HEK293 (cell line): ENCODE measurements at regions not wholly inside any gene's neighbourhood (a gene's known extent, or its start where the extent isn't known, plus 50 kb on each side); places are given as distances from the start of the nearest gene placed in this dataset.
A peak's percentile ranks its signal among the peaks of the same experiment; 100 is the strongest.

ENCODE experiments used
- GFI1B ChIP-seq: fragments of 450-650 bp; formaldehyde crosslinking; IDR thresholded peaks from 2 replicates; pipeline ENCODE4 v1.5.1; 2016; ENCODE audit warnings: missing biosample characterization, missing genetic modification characterization
- KLF16 ChIP-seq: fragments of 450-650 bp; formaldehyde crosslinking; IDR thresholded peaks from 2 replicates; pipeline ENCODE4 v1.5.1; 2017; ENCODE audit warnings: missing biosample characterization, missing genetic modification characterization
- OSR2 ChIP-seq: fragments of 450-650 bp; formaldehyde crosslinking; IDR thresholded peaks from 2 replicates; pipeline ENCODE4 v1.5.1; 2016; ENCODE audit warnings: missing biosample characterization, missing genetic modification characterization
- OVOL3 ChIP-seq: fragments of 450-650 bp; formaldehyde crosslinking; IDR thresholded peaks from 2 replicates; pipeline ENCODE4 v1.5.1; 2016; ENCODE audit warnings: missing biosample characterization, missing genetic modification characterization
- PRDM1 ChIP-seq: fragments of 450-650 bp; formaldehyde crosslinking; IDR thresholded peaks from 2 replicates; pipeline ENCODE4; 2016; ENCODE audit warnings: missing biosample characterization, missing genetic modification characterization
- PRDM6 ChIP-seq: fragments of 450-650 bp; formaldehyde crosslinking; IDR thresholded peaks from 2 replicates; pipeline ENCODE4 v1.5.1; 2017; ENCODE audit warnings: missing biosample characterization, missing genetic modification characterization
- SP7 ChIP-seq: fragments of 450-650 bp; formaldehyde crosslinking; IDR thresholded peaks from 2 replicates; pipeline ENCODE4 v1.5.1; 2016; ENCODE audit warnings: missing biosample characterization, missing genetic modification characterization
- ZBTB17 ChIP-seq: fragments of 450-650 bp; formaldehyde crosslinking; IDR thresholded peaks from 2 replicates; pipeline ENCODE4 v1.5.1; 2016; ENCODE audit warnings: missing biosample characterization, missing genetic modification characterization
- ZBTB8A ChIP-seq: fragments of 450-650 bp; formaldehyde crosslinking; IDR thresholded peaks from 2 replicates; pipeline ENCODE4 v1.5.1; 2016; ENCODE audit warnings: missing biosample characterization, missing genetic modification characterization
- ZEB2 ChIP-seq: fragments of 450-650 bp; formaldehyde crosslinking; IDR thresholded peaks from 2 replicates; pipeline ENCODE4 v1.5.1; 2016; ENCODE audit warnings: missing biosample characterization, missing genetic modification characterization
- ZFP69B ChIP-seq: fragments of 450-650 bp; formaldehyde crosslinking; IDR thresholded peaks from 2 replicates; pipeline ENCODE4 v1.5.1; 2016; ENCODE audit warnings: missing biosample characterization, missing genetic modification characterization
- ZNF169 ChIP-seq: fragments of 450-650 bp; formaldehyde crosslinking; IDR thresholded peaks from 2 replicates; pipeline ENCODE4 v1.5.1; 2016; ENCODE audit warnings: missing biosample characterization, missing genetic modification characterization
- ZNF248 ChIP-seq: fragments of 450-650 bp; formaldehyde crosslinking; IDR thresholded peaks from 2 replicates; pipeline ENCODE4 v1.5.1; 2017; ENCODE audit warnings: missing biosample characterization, missing genetic modification characterization
- ZNF335 ChIP-seq: fragments of 450-650 bp; formaldehyde crosslinking; conservative IDR thresholded peaks from 2 replicates; pipeline ENCODE4 v1.5.1; 2016; ENCODE audit warnings: missing biosample characterization, missing genetic modification characterization
- ZNF362 ChIP-seq: fragments of 450-650 bp; formaldehyde crosslinking; IDR thresholded peaks from 2 replicates; pipeline ENCODE4 v1.5.1; 2016; ENCODE audit warnings: missing biosample characterization, missing genetic modification characterization
- ZNF416 ChIP-seq: fragments of 450-650 bp; formaldehyde crosslinking; IDR thresholded peaks from 2 replicates; pipeline ENCODE4 v1.5.1; 2016; ENCODE audit warnings: missing biosample characterization, missing genetic modification characterization
- ZNF423 ChIP-seq: fragments of 450-650 bp; formaldehyde crosslinking; IDR thresholded peaks from 2 replicates; pipeline ENCODE4 v1.5.1; 2016; ENCODE audit warnings: missing biosample characterization, missing genetic modification characterization
- ZNF473 ChIP-seq: fragments of 450-650 bp; formaldehyde crosslinking; IDR thresholded peaks from 2 replicates; pipeline ENCODE4 v1.5.1; 2017; ENCODE audit warnings: missing biosample characterization, missing genetic modification characterization
- ZNF654 ChIP-seq: fragments of 450-650 bp; formaldehyde crosslinking; IDR thresholded peaks from 2 replicates; pipeline ENCODE4 v1.5.1; 2016; ENCODE audit warnings: low read depth, missing biosample characterization, missing genetic modification characterization
- ZNF837 ChIP-seq: fragments of 450-650 bp; formaldehyde crosslinking; IDR thresholded peaks from 2 replicates; pipeline ENCODE4 v1.5.1; 2016; ENCODE audit warnings: missing biosample characterization, missing genetic modification characterization
- ZNF843 ChIP-seq: fragments of 450-650 bp; formaldehyde crosslinking; IDR thresholded peaks from 2 replicates; pipeline ENCODE4 v1.5.1; 2016; ENCODE audit warnings: missing biosample characterization, missing genetic modification characterization
- ZSCAN30 ChIP-seq: fragments of 450-650 bp; IDR thresholded peaks from 2 replicates; pipeline ENCODE4 v1.5.1; 2018; ENCODE audit warnings: missing biosample characterization, mild to moderate bottlenecking, missing genetic modification characterization, moderate library complexity
- TF ChIP-seq, protein P1 (sequence below): fragments of 450-650 bp; formaldehyde crosslinking; IDR thresholded peaks from 2 replicates; pipeline ENCODE4 v1.5.1; 2016; ENCODE audit warnings: missing biosample characterization, missing genetic modification characterization
- TF ChIP-seq, protein P2 (sequence below): fragments of 450-650 bp; formaldehyde crosslinking; IDR thresholded peaks from 2 replicates; pipeline ENCODE4 v1.5.1; 2017; ENCODE audit warnings: missing biosample characterization, mild to moderate bottlenecking, missing genetic modification characterization, moderate library complexity
- TF ChIP-seq, protein P3 (sequence below): fragments of 450-650 bp; formaldehyde crosslinking; IDR thresholded peaks from 2 replicates; pipeline ENCODE4 v1.5.1; 2016; ENCODE audit warnings: missing biosample characterization, missing genetic modification characterization, low read depth
- TF ChIP-seq, protein P4 (sequence below): fragments of 450-650 bp; formaldehyde crosslinking; IDR thresholded peaks from 2 replicates; pipeline ENCODE4 v1.5.1; 2017; ENCODE audit warnings: missing biosample characterization, missing genetic modification characterization
- TF ChIP-seq, protein P5 (sequence below): fragments of 450-650 bp; formaldehyde crosslinking; IDR thresholded peaks from 2 replicates; pipeline ENCODE4 v1.5.1; 2016; ENCODE audit warnings: missing biosample characterization, missing genetic modification characterization

DNA sequence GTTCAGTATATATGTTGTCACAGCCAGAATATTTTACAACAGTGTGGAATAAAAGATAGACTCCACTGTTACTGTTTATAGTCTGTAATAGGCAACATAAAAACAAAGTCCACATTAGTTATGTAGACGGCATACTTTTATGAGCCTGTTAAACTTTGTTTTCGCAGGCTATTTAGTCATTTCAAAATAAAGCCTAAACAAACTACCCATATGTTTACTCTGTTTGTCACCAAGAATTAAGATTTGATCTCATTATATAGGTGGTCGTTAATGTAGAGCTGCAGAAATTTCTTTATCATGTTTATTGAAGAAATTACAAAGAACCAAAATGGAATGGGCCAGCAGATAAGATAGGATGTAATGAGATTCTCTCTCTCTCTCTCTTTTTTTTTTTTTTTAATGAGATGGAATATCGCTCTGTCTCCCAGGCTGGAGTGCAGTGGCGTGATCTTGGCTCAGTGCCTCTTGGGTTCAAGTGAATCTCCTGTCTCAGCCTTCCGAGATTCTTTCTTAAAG lies 943.8 kb upstream of the SOX9 start (continued):
- TF ChIP-seq, protein P1, sequence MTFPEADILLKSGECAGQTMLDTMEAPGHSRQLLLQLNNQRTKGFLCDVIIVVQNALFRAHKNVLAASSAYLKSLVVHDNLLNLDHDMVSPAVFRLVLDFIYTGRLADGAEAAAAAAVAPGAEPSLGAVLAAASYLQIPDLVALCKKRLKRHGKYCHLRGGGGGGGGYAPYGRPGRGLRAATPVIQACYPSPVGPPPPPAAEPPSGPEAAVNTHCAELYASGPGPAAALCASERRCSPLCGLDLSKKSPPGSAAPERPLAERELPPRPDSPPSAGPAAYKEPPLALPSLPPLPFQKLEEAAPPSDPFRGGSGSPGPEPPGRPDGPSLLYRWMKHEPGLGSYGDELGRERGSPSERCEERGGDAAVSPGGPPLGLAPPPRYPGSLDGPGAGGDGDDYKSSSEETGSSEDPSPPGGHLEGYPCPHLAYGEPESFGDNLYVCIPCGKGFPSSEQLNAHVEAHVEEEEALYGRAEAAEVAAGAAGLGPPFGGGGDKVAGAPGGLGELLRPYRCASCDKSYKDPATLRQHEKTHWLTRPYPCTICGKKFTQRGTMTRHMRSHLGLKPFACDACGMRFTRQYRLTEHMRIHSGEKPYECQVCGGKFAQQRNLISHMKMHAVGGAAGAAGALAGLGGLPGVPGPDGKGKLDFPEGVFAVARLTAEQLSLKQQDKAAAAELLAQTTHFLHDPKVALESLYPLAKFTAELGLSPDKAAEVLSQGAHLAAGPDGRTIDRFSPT (tag by site-specific recombination), result peak; percentile 56
- TF ChIP-seq ZNF169 (tag by site-specific recombination) (no peak), KLF16 (tag by site-specific recombination) (peak; percentile 59; the same call in 1 of the 2 replicates), ZFP69B (tag by site-specific recombination) (peak; percentile 50), PRDM6 (tag by site-specific recombination) (peak; percentile 97), OVOL3 (tag by site-specific recombination) (peak; percentile 93), ZEB2 (tag by site-specific recombination) (0 out of 2 replicates have a peak, but pooled peaks have one; percentile 45), ZBTB8A (tag by site-specific recombination) (peak; percentile 29; the same call in 1 of the 2 replicates), ZNF362 (tag by site-specific recombination) (peak; percentile 71; the same call in 1 of the 2 replicates), ZBTB17 (tag by site-specific recombination) (peak; percentile 71; the same call in 1 of the 2 replicates), ZNF473 (tag by site-specific recombination) (no peak), ZNF335 (no peak), ZNF423 (tag by site-specific recombination) (0 out of 2 replicates have a peak, but pooled peaks have one; percentile 26), ZNF416 (no peak), ZNF843 (peak; percentile 94), ZNF654 (tag by site-specific recombination) (no peak; the same call in 1 of the 2 replicates), ZSCAN30 (tag by site-specific recombination) (peak; percentile 59; the same call in 1 of the 2 replicates), PRDM1 (peak; percentile 53), ZNF248 (tag by site-specific recombination) (no peak), GFI1B (peak; percentile 71), SP7 (tag by site-specific recombination) (peak; percentile 21; the same call in 1 of the 2 replicates), ZNF837 (tag by site-specific recombination) (no peak), OSR2 (tag by site-specific recombination) (peak; percentile 63)
- TF ChIP-seq, protein P2, sequence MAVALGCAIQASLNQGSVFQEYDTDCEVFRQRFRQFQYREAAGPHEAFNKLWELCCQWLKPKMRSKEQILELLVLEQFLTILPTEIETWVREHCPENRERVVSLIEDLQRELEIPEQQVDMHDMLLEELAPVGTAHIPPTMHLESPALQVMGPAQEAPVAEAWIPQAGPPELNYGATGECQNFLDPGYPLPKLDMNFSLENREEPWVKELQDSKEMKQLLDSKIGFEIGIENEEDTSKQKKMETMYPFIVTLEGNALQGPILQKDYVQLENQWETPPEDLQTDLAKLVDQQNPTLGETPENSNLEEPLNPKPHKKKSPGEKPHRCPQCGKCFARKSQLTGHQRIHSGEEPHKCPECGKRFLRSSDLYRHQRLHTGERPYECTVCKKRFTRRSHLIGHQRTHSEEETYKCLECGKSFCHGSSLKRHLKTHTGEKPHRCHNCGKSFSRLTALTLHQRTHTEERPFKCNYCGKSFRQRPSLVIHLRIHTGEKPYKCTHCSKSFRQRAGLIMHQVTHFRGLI (tag by site-specific recombination), result 0 out of 2 replicates have a peak, but pooled peaks have one; percentile 13
- TF ChIP-seq, protein P3, sequence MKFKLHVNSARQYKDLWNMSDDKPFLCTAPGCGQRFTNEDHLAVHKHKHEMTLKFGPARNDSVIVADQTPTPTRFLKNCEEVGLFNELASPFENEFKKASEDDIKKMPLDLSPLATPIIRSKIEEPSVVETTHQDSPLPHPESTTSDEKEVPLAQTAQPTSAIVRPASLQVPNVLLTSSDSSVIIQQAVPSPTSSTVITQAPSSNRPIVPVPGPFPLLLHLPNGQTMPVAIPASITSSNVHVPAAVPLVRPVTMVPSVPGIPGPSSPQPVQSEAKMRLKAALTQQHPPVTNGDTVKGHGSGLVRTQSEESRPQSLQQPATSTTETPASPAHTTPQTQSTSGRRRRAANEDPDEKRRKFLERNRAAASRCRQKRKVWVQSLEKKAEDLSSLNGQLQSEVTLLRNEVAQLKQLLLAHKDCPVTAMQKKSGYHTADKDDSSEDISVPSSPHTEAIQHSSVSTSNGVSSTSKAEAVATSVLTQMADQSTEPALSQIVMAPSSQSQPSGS (tag by site-specific recombination), result peak; percentile 4; the same call in 1 of the 2 replicates
- TF ChIP-seq, protein P4, sequence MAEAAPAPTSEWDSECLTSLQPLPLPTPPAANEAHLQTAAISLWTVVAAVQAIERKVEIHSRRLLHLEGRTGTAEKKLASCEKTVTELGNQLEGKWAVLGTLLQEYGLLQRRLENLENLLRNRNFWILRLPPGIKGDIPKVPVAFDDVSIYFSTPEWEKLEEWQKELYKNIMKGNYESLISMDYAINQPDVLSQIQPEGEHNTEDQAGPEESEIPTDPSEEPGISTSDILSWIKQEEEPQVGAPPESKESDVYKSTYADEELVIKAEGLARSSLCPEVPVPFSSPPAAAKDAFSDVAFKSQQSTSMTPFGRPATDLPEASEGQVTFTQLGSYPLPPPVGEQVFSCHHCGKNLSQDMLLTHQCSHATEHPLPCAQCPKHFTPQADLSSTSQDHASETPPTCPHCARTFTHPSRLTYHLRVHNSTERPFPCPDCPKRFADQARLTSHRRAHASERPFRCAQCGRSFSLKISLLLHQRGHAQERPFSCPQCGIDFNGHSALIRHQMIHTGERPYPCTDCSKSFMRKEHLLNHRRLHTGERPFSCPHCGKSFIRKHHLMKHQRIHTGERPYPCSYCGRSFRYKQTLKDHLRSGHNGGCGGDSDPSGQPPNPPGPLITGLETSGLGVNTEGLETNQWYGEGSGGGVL, result 0 out of 2 replicates have a peak, but pooled peaks have one; percentile 21
- TF ChIP-seq, protein P5, sequence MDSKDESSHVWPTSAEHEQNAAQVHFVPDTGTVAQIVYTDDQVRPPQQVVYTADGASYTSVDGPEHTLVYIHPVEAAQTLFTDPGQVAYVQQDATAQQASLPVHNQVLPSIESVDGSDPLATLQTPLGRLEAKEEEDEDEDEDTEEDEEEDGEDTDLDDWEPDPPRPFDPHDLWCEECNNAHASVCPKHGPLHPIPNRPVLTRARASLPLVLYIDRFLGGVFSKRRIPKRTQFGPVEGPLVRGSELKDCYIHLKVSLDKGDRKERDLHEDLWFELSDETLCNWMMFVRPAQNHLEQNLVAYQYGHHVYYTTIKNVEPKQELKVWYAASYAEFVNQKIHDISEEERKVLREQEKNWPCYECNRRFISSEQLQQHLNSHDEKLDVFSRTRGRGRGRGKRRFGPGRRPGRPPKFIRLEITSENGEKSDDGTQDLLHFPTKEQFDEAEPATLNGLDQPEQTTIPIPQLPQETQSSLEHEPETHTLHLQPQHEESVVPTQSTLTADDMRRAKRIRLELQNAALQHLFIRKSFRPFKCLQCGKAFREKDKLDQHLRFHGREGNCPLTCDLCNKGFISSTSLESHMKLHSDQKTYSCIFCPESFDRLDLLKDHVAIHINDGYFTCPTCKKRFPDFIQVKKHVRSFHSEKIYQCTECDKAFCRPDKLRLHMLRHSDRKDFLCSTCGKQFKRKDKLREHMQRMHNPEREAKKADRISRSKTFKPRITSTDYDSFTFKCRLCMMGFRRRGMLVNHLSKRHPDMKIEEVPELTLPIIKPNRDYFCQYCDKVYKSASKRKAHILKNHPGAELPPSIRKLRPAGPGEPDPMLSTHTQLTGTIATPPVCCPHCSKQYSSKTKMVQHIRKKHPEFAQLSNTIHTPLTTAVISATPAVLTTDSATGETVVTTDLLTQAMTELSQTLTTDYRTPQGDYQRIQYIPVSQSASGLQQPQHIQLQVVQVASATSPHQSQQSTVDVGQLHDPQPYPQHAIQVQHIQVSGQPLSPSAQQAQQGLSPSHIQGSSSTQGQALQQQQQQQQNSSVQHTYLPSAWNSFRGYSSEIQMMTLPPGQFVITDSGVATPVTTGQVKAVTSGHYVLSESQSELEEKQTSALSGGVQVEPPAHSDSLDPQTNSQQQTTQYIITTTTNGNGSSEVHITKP, result peak; percentile 87
